Right cardiac atrium (tissue), 5 donors: ENCODE measurements at regions not wholly inside any gene's neighbourhood (a gene's known extent, or its start where the extent isn't known, plus 50 kb on each side); places are given as distances from the start of the nearest gene placed in this dataset.

Experiments used
- ATAC-seq, 2 donors: fragments of 200-7000 bp; cut with Tn5 transposase; one replicate each; pipeline versions ENCODE4 v1.8.0 to v1.9.1; 2020; ENCODE audit warnings: moderate library complexity in 2 of 2, mild to moderate bottlenecking in 1 of 2
- DNase-seq, 3 donors: peaks; one replicate each; pipeline ENCODE4 v3.0.0-alpha.2; 2020
- H3K27ac ChIP-seq: one replicate; pipeline ENCODE4 v1.5.1; 2013; ENCODE audit warnings: mild to moderate bottlenecking, low read length, control low read depth, moderate library complexity
- H3K27me3 ChIP-seq: one replicate; pipeline ENCODE4 v1.6.1; 2013; ENCODE audit not compliant: control insufficient read depth, insufficient read depth
- H3K4me1 ChIP-seq: one replicate; pipeline ENCODE4 v1.6.1; 2013; ENCODE audit warnings: low read length; ENCODE audit not compliant: control insufficient read depth, insufficient read depth
- H3K4me3 ChIP-seq: one replicate; pipeline ENCODE4 v1.5.1; 2013; ENCODE audit warnings: low read length, control low read depth
- H3K9me3 ChIP-seq: one replicate; pipeline ENCODE4 v1.6.1; 2013; ENCODE audit warnings: low read length; ENCODE audit not compliant: control insufficient read depth
- WGBS: extraction: QIAGEN DNeasy Blood & Tissue Kit; methylation state at CpG from one replicate; pipeline ENCODE4 v1.1.7; 2013; 5-methylcytosine and 5-hydroxymethylcytosine counted together
- intact Hi-C, 4 donors: fragments of 100-400 bp; cut with DNase I; formaldehyde crosslinking; loops; one replicate each; pipeline versions ENCODE4 v1.11.0 to v1.14.0; 2022 to 2023
- donor health status: healthy with polysubstance abuse.
- donor health status: DM: no; HTN: yes; CAD: no.
- donor health status: DM: no; HTN: no; CAD: no.
- donor health status: DM: no; HTN: yes; CAD: no; lungs with severe emphysema.
- donor health status: DM: yes; HTN: yes; CAD: no.

DNA sequence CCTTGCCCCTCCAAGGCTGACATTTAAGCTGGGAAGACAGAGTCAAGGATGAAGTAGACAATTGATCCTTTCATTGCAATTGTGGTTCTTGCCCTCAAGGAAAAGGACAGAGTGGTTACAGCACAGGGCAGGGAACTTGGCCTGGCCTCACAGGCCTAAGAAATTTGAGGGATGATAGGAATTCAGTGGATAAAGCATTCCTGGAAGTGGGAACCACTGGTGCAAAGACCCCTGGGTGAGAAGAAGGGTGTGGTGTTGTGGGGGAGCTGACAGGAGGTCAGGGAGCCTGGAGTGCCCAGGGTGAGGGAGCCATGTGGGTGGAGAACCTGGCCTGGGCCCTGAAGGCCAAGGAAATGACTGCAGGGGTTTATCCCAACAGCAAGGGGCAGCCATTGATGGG, 287.4 kb downstream of the UACA start:
- ATAC-seq (no peak), DNase-seq (peak in 1 of 3 donors; percentile 7)
- H3K4me1 ChIP-seq = peaks cover 2% of the 10 kb centered on the region
- H3K27me3 ChIP-seq = no peaks in the 10 kb centered on the region
- H3K4me3 ChIP-seq = no peak overlapping the region
- no peaks in the 10 kb centered on the region for H3K9me3 ChIP-seq
- no peak overlapping the region for H3K27ac ChIP-seq
- intact Hi-C loops = no loop called here

DNA sequence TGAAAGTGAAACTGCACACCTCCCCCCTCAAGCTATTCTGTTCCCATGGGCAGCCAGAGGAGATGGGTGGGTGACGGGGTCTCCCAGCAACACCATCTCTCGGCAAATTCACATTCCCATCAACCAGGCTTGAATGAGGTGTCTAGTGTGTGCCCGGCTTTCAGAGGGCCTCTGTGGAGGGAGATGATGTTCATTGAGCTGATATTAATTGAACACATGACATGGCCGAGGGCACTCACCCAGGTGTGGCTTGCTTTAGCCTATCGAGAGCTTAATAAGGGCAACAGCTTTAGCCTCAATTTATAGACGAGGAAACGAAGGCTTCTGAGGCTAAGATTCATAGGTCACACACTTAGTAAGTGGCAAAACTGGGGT, 288.0 kb downstream of the UACA start:
- H3K27me3 ChIP-seq = no peaks in the 10 kb centered on the region
- peaks cover 2% of the 10 kb centered on the region for H3K4me1 ChIP-seq
- intact Hi-C loops = no loop called here
- ATAC-seq (no peak), DNase-seq (no peak)
- no peak overlapping the region for H3K4me3 ChIP-seq
- WGBS = 83% methylated on average over 7 of the region's 7 CpGs
- no peaks in the 10 kb centered on the region for H3K9me3 ChIP-seq
- no peak overlapping the region for H3K27ac ChIP-seq

DNA sequence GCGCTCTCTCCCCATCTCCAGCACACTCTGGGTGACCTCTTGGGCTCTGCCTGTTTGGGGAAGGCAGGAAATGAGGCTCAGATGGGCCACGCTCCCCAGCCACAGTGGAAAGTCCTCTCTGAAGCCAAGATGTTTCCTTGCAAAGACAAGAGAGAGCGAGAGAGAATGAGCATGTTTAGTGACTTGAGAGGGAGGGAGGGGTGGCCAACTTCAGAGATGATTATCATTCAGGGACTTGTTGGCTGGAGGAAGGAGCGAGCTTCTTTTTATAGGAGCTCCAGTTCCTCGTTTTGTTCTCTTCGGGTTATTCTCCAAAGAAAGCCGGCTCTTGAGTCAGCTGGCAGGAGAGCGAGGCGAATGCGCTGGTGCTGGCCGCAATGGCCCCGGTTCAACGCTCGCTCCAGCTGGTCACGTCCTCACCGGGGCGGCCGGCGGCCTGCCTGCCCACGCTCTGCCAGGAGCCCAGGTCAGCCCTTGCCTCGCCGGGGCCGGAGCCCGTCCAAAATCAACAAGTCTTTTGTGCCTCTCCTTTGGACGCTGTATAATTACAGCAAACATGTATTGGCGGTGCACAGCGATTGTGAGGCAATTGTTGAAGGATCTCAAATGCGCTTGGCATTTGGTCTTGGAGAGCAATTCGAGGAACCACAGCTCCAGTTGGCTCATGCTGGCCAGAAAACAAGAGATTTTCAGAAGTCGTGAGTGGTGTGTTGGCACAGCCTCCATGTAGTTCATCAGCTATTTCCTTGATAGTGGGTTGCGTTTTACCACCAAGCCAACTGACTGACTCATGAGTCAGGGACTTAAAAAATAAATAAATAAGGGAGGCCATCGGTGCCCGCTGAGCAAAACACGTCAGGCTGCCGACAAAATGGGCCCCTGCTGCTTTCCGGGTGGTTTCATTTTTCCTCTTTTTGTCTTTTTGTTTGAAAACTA, 288.6 kb downstream of the UACA start:
- Histone ChIP-seq H3K9me3 (no peaks in the 10 kb centered on the region), H3K4me3 (no peak overlapping the region), H3K27ac (peak overlapping the region; percentile 28), H3K4me1 (no peaks in the 10 kb centered on the region), H3K27me3 (no peaks in the 10 kb centered on the region)
- DNase-seq (peak; percentile 78 to 90 (median 90)), ATAC-seq (peak; percentile 77 to 85)
- intact Hi-C loops = no loop called here
- 35% methylated on average over 36 of the region's 36 CpGs for WGBS

DNA sequence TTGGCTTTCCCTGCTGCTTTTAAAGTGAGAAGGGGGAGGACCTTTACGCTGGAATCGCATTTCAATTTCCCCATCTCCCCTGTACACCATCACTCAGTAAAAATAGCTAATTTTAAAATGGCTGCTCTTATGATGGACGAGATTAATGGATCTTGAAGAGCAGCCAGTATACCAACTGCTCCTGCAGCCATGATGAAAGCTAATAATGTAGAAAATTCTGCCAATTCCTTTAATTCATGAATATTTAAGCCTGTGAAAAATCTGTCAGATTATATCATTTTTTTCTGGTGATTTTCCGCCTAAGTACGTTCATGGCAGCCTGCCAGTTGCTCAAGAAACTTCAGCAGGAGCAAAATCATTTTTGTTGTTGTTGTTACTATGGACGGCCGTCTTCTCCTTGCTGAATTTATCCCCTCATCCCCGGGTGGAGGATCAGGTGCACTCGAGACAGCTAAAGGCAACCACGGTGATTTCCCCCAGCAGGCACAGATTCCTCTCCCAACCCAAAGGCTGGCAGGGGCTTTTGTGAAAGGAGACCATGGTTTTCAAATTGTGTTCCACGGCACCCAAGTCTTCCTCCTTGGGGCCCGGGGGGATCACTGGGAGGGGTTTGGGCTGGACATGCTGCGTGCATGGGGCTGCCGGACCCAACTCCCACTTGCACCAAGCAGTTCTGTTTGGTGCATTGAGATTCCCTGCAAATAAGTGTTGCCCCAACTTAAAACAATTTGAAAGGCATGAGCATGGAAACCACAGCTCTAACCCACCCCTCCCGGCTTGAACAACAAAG, 289.6 kb downstream of the UACA start:
- WGBS = 48% methylated on average over 15 of the region's 15 CpGs
- intact Hi-C loops = no loop called here
- Histone ChIP-seq H3K4me1 (no peaks in the 10 kb centered on the region), H3K27me3 (no peaks in the 10 kb centered on the region), H3K9me3 (no peaks in the 10 kb centered on the region), H3K4me3 (no peak overlapping the region), H3K27ac (peak overlapping the region; percentile 11)
- peak in 1 of 3 donors; percentile 46 for DNase-seq
- no peak for ATAC-seq

DNA sequence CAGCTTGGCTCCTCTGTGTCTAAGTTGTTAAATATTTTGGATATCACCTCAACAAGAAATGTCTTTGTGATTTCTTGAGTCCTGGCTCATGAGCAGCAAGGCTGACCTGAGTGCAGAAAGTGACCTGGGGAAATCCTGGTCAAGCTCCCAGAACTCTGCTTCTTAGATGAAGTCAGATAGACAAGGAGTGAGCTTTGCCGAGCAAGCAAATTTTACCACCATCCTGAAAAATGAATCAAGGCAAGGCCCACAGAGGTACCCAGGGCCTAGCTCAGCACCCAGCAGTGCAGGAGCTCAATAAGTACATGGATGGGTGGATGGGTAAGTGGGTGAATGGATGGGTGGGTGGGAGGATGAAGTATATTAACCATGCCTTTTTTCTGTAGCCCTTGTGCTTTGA, 291.8 kb downstream of the UACA start:
- no peaks in the 10 kb centered on the region for H3K4me1 ChIP-seq
- DNase-seq (peak in 1 of 3 donors; percentile 5), ATAC-seq (no peak)
- 60% methylated on average over 1 of the region's 1 CpG for WGBS
- no peak overlapping the region for H3K4me3 ChIP-seq
- intact Hi-C loops = no loop called here
- H3K27ac ChIP-seq = no peak overlapping the region
- no peaks in the 10 kb centered on the region for H3K9me3 ChIP-seq
- H3K27me3 ChIP-seq = no peaks in the 10 kb centered on the region

DNA sequence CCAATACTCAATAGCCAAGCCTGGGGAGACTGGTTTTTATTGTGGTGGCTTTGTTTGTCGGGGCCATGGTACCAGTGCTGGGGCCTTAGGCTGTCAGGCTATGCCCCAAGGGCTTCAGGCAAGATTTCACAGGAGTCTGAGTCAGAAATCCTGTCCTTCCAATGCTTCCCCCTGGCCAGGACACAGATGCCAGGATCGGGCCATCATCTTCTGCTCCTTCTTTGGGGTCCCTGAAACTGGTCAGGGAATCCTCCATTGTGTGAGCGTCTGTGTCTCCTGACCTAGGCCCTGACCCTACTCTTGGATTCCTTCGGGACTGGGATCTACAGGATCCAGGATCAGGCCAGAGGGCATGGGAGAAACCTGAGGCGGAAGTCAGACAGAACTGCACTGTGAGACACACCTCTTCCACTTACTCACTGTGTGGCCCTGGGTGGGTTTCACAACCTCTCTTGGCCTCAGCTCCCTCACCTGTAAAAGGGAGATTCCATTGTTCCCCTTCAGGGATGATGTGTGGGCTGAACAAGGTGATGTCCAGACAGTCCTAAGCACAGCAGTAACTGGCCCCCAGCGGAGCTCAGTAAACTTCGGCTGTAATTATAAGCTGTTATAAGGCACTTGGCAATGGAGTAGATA, 292.7 kb downstream of the UACA start:
- ATAC-seq (no peak), DNase-seq (peak in 1 of 3 donors; percentile 6)
- Histone ChIP-seq H3K9me3 (no peaks in the 10 kb centered on the region), H3K4me3 (no peak overlapping the region), H3K27ac (no peak overlapping the region), H3K27me3 (no peaks in the 10 kb centered on the region), H3K4me1 (no peaks in the 10 kb centered on the region)
- intact Hi-C loops = no loop called here
- 96% methylated on average over 7 of the region's 7 CpGs for whole genome bisulfite sequencing

DNA sequence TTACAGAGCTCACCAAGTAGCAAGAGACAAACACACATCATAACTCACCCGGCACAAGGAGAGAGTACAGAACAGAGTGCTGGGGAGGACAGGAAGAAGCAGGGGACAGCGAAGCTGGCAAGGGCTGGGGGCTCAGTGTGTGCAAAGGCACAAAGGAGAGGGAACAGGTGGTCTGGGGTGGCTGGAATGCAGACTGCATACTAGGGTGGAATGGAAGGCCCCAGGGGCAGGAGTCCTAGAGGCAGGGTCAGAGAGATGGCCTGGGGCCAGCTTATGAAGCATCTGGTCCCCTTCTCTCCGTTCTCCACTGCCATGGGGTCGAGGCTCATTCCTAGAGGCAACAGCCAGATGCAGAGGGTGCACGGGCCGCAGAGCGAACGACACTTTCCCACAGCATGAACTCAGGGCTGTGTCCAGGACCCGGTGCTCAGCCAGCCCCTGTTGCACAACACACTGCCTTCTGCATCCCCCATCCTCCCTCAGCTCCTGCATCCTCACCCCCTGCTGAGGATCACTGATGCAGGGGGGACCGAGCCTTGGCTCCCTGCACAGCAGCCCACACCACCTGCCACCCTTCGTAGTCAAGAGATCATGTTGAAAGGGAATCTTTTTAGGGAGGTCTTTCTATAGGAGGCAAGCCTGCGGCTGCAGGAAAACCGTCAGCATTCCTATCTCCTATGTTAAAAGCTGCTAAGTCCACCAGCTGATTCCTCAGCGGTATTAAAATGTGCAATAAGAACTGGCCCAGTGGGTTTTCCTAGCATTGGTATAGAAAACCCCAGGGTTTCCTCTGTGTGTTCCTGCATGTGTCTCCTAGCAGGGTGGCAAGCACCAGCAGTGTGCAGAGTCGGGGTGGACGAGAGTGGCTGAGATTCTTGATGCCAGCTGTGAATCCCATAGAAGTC, 293.5 kb downstream of the UACA start:
- intact Hi-C loops = loop anchor here in 3 of 4 donors (5.0 to 10.0 kb wide), 5 partner anchors 375 to 993 kb away; partner anchors contain the start of gene TLE3 (in 1 of the 3)
- H3K27me3 ChIP-seq = no peaks in the 10 kb centered on the region
- WGBS = 79% methylated on average over 16 of the region's 16 CpGs

DNA sequence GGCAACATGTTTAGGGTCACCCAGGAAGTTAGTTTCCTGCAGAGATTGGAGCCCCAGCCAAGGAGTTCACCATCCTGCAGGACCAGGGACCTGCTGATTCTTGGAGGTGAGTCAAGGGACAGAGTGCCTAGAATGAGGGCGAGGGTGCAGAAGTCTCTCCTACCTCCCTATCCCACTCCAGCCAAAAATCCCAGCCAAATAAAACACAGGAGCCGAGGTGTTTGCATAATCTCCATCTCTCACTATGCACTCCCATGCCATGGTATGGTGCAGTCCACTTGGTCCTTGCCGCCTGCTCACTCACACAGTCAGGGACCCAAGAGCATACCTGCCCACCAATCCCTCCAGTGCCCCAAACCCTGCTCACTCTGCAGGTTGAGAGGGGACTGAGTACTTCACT, 294.2 kb downstream of the UACA start:
- H3K27me3 ChIP-seq = no peaks in the 10 kb centered on the region
- no peaks in the 10 kb centered on the region for H3K9me3 ChIP-seq
- 83% methylated on average over 3 of the region's 3 CpGs for WGBS
- no peak overlapping the region for H3K4me3 ChIP-seq
- intact Hi-C loops = loop anchor here in 3 of 4 donors (5.0 to 10.0 kb wide), 5 partner anchors 374 to 992 kb away; partner anchors contain the start of gene TLE3 (in 1 of the 3)
- ATAC-seq = no peak
- no peak overlapping the region for H3K27ac ChIP-seq
- DNase-seq = peak in 1 of 3 donors; percentile 1
- H3K4me1 ChIP-seq = no peaks in the 10 kb centered on the region

More for the DNA sequence above, 293.5 kb downstream of the UACA start:
- Histone ChIP-seq H3K27ac (no peak overlapping the region), H3K9me3 (no peaks in the 10 kb centered on the region), H3K4me1 (no peaks in the 10 kb centered on the region), H3K4me3 (no peak overlapping the region)
- ATAC-seq = no peak
- DNase-seq = peak in 1 of 3 donors; percentile 35

DNA sequence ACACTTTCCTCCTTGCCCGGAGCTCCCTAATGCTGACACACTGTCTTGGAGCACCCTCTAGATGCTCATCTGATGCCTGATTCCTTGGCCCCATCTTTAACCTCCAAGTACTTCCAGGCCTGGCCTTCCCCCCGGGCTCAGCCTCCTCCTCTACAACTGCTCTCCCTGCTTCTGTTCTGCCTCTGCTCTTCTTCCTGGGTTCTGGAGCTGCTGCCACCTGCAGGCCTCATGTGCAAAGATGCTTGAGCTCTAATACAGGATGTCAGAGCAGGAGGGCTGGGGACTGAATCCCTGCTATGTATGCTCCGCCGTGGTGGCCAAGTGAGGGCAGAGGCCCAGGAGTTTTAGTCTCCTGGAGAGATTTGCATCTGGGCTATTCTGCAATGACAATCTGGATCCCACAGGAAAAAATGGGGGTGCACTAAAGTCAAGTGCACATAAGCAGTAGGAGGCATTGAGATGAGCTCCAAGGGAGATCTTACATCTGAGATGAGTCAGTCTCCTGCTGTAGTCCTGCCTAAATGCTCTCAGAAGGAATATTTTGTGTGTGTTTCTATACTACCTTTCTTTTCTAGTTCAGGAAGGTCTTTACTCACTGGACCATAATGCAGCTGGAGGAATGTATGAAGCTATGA, 296.3 kb downstream of the UACA start:
- Histone ChIP-seq H3K27ac (no peak overlapping the region), H3K4me3 (no peak overlapping the region), H3K9me3 (no peaks in the 10 kb centered on the region), H3K27me3 (no peaks in the 10 kb centered on the region), H3K4me1 (no peaks in the 10 kb centered on the region)
- DNase-seq (peak in 2 of 3 donors; percentile 42 to 80), ATAC-seq (peak; percentile 53 to 54)
- intact Hi-C loops = loop anchor here in 3 of 4 donors (5.0 to 10.0 kb wide), 5 partner anchors 372 to 990 kb away; partner anchors contain the start of gene TLE3 (in 1 of the 3)
- 42% methylated on average over 4 of the region's 4 CpGs for WGBS
